GM12875 (cell line): ENCODE measurements at regions not wholly inside any gene's neighbourhood (a gene's known extent, or its start where the extent isn't known, plus 50 kb on each side); places are given as distances from the start of the nearest gene placed in this dataset.

Experiments used
- H3K4me3 ChIP-seq: one replicate; pipeline ENCODE4 v1.5.1; 2011; ENCODE audit warnings: low read depth, low read length, control low read depth
- TF ChIP-seq, protein P1 (sequence below): IDR thresholded peaks from 2 replicates; pipeline ENCODE4 v1.5.1; 2011; ENCODE audit warnings: low read depth, mild to moderate bottlenecking, control low read depth, inconsistent platforms, low read length, moderate library complexity, borderline replicate concordance; ENCODE audit not compliant: insufficient read depth

DNA sequence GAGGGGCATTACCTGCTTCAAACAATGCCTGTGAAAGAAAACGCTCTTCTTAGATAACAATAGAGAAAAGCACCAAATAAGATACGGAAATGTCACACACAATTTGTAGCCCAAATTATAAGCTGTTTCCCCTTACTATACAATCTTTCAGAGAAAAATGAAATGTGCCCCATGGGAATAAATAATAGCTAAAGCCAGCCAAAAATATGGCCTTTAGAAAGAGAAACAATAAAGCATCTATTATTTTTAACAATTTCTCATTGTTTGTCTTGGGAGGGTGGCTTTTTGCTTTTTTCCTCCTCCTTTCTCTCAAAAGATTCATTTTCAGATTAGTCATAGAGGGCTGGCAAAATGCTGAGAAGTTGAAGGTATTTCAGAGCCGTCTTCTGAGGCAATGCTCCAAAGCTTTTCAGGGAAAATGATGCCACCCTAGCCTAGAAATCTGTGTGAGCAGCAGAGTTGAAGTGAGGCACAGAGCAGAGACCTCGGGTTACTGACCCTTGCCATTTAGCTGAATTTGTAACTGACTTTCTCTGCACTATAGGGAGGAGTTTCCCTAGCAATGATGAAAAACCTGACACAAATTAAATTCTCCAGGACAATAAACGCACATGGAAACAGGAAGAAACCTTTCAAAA is 86.3 kb upstream of the PRICKLE2 start:
- H3K4me3 ChIP-seq, result no peak overlapping the region
- TF ChIP-seq, protein P1, sequence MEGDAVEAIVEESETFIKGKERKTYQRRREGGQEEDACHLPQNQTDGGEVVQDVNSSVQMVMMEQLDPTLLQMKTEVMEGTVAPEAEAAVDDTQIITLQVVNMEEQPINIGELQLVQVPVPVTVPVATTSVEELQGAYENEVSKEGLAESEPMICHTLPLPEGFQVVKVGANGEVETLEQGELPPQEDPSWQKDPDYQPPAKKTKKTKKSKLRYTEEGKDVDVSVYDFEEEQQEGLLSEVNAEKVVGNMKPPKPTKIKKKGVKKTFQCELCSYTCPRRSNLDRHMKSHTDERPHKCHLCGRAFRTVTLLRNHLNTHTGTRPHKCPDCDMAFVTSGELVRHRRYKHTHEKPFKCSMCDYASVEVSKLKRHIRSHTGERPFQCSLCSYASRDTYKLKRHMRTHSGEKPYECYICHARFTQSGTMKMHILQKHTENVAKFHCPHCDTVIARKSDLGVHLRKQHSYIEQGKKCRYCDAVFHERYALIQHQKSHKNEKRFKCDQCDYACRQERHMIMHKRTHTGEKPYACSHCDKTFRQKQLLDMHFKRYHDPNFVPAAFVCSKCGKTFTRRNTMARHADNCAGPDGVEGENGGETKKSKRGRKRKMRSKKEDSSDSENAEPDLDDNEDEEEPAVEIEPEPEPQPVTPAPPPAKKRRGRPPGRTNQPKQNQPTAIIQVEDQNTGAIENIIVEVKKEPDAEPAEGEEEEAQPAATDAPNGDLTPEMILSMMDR, result no peak

DNA sequence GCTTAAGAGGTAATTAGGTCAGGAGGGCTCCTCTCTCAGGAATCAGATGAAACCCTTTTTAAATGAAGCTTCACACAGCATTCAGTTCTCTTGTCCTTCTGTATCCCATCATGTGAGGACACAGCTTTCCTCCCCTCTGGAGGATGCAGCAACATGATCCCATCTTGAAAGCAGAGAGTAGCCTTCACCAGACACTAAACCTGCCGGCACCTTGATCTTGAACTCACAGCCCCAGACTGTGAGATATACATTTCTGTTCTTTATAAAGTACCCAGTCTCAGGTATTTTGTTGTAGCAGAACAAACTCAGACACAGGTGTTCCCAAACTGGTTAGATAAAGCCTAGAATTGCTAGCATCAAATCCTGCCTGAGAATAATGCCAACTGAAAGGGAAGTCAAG is 83.7 kb upstream of the PRICKLE2 start:
- TF ChIP-seq, protein P1, result no peak
- no peak overlapping the region for H3K4me3 ChIP-seq

DNA sequence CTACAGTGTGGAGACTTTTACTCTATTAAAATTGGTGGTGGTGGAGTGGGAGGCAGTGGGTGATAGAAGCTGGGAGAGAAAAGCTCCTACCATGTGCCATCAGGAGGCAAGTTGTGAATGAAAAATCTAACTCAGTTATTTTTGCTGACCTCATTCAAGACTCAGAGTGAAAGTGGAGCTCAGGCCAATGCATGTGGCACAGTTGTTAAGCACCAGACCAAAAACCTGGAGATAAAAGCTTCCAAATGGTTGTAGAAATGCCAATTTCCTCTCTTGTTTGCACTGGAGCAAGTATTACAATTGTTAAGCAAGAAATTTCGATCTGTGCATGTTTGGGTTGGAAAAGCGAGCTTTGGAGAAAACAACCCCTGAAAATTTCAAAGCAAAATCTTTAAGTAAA is 81.5 kb upstream of the PRICKLE2 start:
- TF ChIP-seq, protein P1, result no peak

DNA sequence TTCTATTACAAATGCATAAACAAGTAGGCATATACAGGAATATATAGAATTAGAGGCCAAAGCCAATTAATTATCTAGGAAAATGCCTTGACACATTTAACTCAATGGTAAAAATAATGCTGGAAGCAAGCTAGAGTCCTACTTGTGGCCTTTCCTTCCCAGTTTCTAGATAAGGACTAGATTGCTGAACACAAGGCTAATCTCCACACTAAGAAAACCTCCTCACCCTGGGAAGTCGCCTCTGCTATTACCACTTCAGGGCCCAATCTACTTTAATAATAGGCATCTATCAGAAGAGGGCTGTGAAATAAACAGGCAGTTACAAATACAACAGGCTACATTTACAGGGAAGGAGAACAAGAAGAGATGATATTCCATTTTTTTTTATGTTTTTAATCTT is 80.5 kb upstream of the PRICKLE2 start:
- no peak overlapping the region for H3K4me3 ChIP-seq
- TF ChIP-seq, protein P1, result no peak

More for the DNA sequence above, 81.5 kb upstream of the PRICKLE2 start:
- no peak overlapping the region for H3K4me3 ChIP-seq

DNA sequence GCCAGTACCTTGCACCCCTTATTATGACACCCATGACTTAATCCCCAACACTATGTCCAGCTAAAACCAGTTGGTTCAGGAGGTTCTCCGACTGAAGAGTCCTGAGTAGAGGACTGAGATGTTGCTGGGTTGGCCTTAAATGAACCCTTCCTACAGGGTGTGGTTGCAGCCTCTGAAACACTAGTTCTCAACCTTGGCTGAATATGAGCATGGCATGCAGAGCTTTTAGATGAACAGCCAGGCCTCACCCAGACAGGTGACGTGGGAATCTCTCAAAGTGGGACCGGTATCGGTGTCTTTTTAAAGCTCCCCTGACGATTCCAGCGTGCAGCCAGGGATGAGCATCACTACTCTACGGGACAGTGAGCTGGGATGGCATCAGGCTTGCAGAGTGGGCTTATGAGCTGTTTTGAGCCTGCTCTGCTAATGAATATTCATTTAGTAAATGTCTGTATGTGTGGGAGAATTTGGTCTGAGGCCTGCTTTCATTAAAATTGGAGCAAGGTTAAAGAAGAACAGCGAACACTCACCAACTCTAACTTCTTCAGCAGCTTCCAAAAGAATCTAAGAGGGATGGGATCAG is 79.7 kb upstream of the PRICKLE2 start:
- no peak overlapping the region for H3K4me3 ChIP-seq
- TF ChIP-seq, protein P1, result no peak

DNA sequence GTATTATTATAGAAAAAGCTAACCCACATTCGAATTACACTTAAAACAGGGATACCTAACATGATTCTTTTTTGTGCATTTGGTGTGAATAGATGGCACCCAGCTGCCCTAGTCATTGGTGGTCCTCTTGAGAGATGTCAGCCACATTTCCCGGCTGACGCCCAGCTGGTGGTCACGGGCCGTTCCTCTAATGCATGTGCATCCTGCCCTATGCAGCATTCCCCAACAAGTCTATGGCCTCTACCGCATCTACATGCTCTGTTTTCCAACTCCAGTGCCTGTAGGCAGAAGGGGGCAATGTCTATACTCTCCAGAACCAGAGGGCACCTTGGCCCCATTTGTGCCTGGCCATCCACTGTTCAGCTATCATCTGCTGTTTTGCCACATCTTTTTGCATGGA is 78.6 kb upstream of the PRICKLE2 start:
- TF ChIP-seq, protein P1, result no peak
- H3K4me3 ChIP-seq, result no peak overlapping the region

DNA sequence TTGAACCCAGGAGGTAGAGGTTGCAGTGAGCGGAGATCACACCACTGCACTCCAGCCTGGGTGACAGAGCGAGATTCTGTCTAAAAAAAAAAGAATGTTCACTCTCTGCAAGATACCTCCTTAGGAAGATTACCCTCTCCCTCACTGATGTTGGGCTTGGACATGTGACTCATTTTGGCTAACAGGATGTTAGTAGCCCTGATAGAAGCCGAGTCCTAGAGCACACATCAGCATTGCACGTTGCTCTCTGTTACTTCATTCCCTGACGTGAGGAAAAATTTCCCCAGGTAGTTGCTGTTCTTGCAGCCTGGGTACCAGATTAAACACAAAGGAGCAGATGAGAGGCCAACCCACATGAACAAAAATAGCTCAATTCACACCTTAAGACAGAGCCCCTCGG is 78.1 kb upstream of the PRICKLE2 start:
- TF ChIP-seq, protein P1, result no peak
- H3K4me3 ChIP-seq, result no peak overlapping the region
